C4-2B (cell line): ENCODE measurements at regions not wholly inside any gene's neighbourhood (a gene's known extent, or its start where the extent isn't known, plus 50 kb on each side); places are given as distances from the start of the nearest gene placed in this dataset.

Experiments
- H3K27ac ChIP-seq: fragments of 450-650 bp; 2 replicates; pipeline ENCODE4 v1.5.1; 2017
- ZFX ChIP-seq: fragments of 450-650 bp; IDR thresholded peaks from 2 replicates; pipeline ENCODE4 v1.6.1; 2017
- TF ChIP-seq, protein P1 (sequence below): fragments of 450-650 bp; conservative IDR thresholded peaks from 2 replicates; pipeline ENCODE4 v1.5.1; 2017; ENCODE audit warnings: mild to moderate bottlenecking

DNA sequence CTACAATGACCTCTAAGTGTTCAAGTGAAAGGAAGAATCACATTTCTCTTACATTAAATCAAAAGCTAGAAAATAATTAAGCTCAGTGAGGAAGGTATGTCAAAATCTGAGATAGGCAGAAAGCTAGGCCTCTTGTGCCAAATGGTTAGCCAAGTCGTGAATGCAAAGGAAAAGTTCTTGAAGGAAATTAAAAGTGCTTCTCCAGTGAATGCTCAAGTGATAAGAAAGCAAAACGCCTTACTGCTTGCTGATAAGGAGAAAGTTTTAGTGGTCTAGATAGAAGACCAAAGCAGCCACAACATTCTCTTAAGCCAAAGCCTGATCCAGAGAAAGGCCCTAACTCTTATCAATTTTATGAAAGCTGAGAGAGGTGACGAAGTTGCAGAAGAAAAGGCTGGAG, 932.3 kb upstream of the ACVR2A start:
- TF ChIP-seq, protein P1, sequence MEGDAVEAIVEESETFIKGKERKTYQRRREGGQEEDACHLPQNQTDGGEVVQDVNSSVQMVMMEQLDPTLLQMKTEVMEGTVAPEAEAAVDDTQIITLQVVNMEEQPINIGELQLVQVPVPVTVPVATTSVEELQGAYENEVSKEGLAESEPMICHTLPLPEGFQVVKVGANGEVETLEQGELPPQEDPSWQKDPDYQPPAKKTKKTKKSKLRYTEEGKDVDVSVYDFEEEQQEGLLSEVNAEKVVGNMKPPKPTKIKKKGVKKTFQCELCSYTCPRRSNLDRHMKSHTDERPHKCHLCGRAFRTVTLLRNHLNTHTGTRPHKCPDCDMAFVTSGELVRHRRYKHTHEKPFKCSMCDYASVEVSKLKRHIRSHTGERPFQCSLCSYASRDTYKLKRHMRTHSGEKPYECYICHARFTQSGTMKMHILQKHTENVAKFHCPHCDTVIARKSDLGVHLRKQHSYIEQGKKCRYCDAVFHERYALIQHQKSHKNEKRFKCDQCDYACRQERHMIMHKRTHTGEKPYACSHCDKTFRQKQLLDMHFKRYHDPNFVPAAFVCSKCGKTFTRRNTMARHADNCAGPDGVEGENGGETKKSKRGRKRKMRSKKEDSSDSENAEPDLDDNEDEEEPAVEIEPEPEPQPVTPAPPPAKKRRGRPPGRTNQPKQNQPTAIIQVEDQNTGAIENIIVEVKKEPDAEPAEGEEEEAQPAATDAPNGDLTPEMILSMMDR: no peak
- no peak for TF ChIP-seq ZFX
- H3K27ac ChIP-seq: no peak overlapping the region

DNA sequence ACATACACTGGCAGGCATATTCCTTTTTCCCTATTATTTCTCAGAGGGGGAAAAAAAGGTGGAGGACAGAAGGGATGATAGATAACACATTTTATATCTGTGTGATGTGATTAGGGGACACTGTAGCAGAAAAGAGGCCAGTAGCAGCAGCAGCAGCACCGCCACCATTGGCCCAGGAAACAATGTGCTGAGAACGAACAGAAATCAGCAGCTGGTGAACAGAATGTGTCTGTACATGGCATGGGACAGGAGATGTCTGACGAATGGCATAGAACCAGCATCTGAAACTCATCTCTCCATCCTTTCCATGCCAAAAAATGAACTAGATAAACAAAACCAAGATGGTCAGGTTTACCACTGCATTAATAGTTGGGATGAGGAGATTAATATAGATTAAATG, 936.1 kb upstream of the ACVR2A start:
- no peak overlapping the region for H3K27ac ChIP-seq
- TF ChIP-seq, protein P1: no peak
- TF ChIP-seq ZFX: no peak

DNA sequence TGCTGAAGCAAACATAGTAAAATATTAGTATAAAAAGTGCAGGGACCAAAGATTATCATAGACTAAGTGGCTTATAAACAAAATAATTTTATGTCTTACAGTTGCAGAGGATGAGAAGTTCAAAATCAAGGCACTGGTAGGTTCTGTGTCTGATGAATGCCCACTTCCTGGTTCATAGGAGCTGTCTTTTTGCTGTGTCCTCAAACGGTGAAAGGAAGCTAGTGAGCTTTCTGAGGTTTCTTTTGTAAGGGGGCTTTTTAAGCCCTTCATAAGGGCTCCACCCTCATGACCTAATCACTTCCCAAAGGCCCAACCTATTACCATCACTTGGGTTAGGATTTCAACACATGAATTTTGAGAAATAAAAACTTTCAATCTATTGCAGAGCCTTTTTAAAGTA, 946.7 kb upstream of the ACVR2A start:
- no peak for TF ChIP-seq ZFX
- TF ChIP-seq, protein P1: no peak
- no peak overlapping the region for H3K27ac ChIP-seq

DNA sequence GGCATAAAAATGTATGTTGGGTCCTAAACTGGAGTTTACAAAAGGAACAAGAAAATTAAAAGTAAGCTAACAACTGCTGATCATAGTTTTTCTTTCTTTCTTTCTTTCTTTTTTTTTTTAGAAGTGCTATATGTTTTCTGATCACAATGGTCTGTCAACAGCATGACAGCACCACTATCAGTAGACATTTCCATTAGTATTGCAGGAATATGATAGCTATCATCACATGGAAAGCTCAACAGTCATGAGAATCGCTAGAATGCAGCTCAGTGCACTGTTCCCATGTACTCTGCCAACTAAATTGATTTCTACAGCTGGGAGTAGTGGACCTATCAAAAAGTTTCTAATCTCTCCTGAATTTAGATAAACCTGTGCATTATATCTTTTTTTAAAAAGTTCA, 950.3 kb upstream of the ACVR2A start:
- no peak overlapping the region for H3K27ac ChIP-seq
- TF ChIP-seq, protein P1: no peak
- TF ChIP-seq ZFX: no peak

DNA sequence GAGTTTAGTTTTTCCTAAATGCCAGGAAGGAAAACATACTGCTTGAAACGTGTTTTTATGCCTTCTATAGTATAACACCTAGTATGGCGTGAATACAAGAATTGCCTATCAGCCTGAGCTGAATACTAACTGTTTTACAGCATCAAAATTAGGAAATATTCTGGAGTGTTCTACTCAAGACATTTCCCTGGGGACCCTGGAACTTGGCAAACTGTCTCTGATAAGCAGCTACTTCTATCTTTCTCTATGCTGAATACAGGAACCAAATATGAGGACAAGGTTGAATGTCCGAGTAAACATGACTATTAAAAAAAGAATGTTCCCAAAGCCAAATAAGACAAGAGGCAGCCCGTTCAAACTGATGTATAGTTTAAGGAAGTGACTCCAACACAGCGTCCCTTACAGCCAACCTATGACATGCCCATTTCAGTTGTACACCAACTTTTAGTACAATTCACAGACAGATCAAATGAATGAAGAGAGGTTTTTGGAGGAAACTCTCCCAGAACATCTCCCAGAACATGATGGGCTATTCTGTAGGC, 951.3 kb upstream of the ACVR2A start:
- no peak for TF ChIP-seq ZFX
- TF ChIP-seq, protein P1: no peak
- H3K27ac ChIP-seq: no peak overlapping the region

DNA sequence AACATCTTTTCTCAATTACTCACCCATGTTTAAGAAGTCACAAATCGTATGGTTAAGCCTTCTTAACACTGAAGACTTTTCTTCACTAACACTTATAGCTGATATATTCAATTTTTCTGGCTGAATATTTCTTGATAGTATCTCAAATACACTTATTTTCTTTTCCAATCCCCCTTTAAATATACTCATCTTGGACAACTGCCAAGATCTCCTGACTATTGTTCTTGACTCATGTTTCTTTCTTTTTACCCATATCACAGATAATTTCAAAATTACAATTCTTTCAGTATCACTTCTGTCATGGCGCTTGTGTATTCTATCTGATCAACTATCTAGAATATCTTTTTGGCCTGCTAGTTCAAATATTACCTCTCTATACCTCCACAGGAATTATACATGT, 954.3 kb upstream of the ACVR2A start:
- H3K27ac ChIP-seq: no peak overlapping the region
- no peak for TF ChIP-seq ZFX
- TF ChIP-seq, protein P1: no peak

DNA sequence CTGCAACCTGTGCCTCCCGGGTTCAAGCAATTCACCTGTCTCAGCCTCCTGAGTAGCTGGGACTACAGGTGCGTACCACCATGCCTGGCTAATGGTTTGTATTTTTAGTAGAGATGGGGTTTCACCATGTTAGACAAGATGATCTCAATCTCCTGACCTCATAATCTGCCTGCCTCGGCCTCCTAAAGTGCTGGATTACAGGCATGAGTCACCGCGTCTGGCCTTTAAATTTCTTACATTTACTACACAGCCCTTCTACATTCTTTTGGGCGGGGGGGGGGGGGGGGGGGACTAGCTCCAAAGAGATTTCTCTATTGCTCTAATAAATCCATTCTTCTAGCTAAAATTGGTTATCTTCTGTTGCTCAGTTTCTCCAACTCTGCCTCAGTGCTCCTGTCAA, 964.9 kb upstream of the ACVR2A start:
- TF ChIP-seq, protein P1: no peak
- no peak for TF ChIP-seq ZFX
- no peak overlapping the region for H3K27ac ChIP-seq
